ENCODE measurements at regions not wholly inside any gene's neighbourhood (a gene's known extent, or its start where the extent isn't known, plus 50 kb on each side); places are given as distances from the start of the nearest gene placed in this dataset.

DNA sequence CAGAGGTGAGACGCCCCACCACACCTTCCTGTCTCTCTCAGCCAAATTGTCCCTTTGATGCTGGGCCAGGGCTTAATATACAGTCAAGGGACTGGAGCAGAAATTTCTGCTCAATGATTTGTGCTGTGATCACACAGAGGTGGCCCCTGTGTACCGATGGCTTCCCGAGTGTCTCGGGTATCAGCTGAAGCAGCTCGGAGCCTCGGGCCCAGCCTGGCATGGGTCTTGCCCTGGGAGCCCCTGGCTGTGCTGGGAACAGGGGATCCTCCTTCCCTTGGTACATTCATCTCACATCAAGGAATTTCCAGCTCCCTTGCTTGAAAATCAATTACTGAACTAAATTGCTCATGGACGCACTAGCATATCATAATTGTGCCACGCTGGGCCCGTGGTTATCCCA is 148.8 kb upstream of the C1orf174 start:
- H2AFZ ChIP-seq (ENCODE audit: low read depth, low read length), result no peak overlapping the region
- peaks cover 15% of the 10 kb centered on the region for H3K4me1 ChIP-seq (ENCODE audit: insufficient read depth, low read length)
- H3K79me2 ChIP-seq (ENCODE audit: insufficient read depth, low read length), result no peaks in the 10 kb centered on the region
- H3K4me3 ChIP-seq (ENCODE audit: low read depth in 1 of 2, low read length in 2 of 2), result no peak overlapping the region
- H3K9me3 ChIP-seq (ENCODE audit: insufficient read depth, low read length, severe bottlenecking), result no peaks in the 10 kb centered on the region
- DNase-seq, result no peak
- TF ChIP-seq CTCF (IDR thresholded peaks at IDR 0.05; ENCODE audit: borderline replicate concordance, extremely low read depth, low read length, poor library complexity, severe bottlenecking) (no peak), EZH2 (IDR thresholded peaks at IDR 0.05; ENCODE audit: borderline replicate concordance, low read depth, low read length, severe bottlenecking) (no peak)
- no peaks in the 10 kb centered on the region for H3K27me3 ChIP-seq (ENCODE audit: insufficient read depth, low read length, poor library complexity)
- no peak overlapping the region for H3K9ac ChIP-seq (ENCODE audit: low read depth, low read length)
- H3K4me2 ChIP-seq (ENCODE audit: insufficient read depth, low read length), result no peak overlapping the region
- no peak for ATAC-seq (ENCODE audit: insufficient read depth, low read depth)
- H3K36me3 ChIP-seq (ENCODE audit: insufficient read depth, low read length), result no peaks in the 10 kb centered on the region
- no peaks in the 10 kb centered on the region for H4K20me1 ChIP-seq (ENCODE audit: insufficient read depth, low read length)
- no peak overlapping the region for H3K27ac ChIP-seq (ENCODE audit: low read length)

- Histone ChIP-seq H3K36me3 (ENCODE audit: insufficient read depth, low read length) (no peaks in the 10 kb centered on the region), H3K9me3 (ENCODE audit: insufficient read depth, low read length, severe bottlenecking) (no peaks in the 10 kb centered on the region), H3K4me2 (ENCODE audit: insufficient read depth, low read length) (no peak overlapping the region), H3K9ac (ENCODE audit: low read depth, low read length) (no peak overlapping the region), H3K79me2 (ENCODE audit: insufficient read depth, low read length) (no peaks in the 10 kb centered on the region), H3K4me1 (ENCODE audit: insufficient read depth, low read length) (peaks cover 15% of the 10 kb centered on the region), H4K20me1 (ENCODE audit: insufficient read depth, low read length) (no peaks in the 10 kb centered on the region), H3K27ac (ENCODE audit: low read length) (no peak overlapping the region), H3K4me3 (ENCODE audit: low read depth in 1 of 2, low read length in 2 of 2) (no peak overlapping the region), H2AFZ (ENCODE audit: low read depth, low read length) (no peak overlapping the region), H3K27me3 (ENCODE audit: insufficient read depth, low read length, poor library complexity) (no peaks in the 10 kb centered on the region)
- no peak for DNase-seq
- no peak for TF ChIP-seq CTCF (IDR thresholded peaks at IDR 0.05; ENCODE audit: borderline replicate concordance, extremely low read depth, low read length, poor library complexity, severe bottlenecking)
- TF ChIP-seq EZH2 (IDR thresholded peaks at IDR 0.05; ENCODE audit: borderline replicate concordance, low read depth, low read length, severe bottlenecking), result no peak
- no peak for ATAC-seq (ENCODE audit: insufficient read depth, low read depth)
Observed at GRCh38 chr1:4050998-4051397, 150.9 kb upstream of the C1orf174 start.

- Histone ChIP-seq H3K4me3 (ENCODE audit: low read depth in 1 of 2, low read length in 2 of 2) (no peak overlapping the region), H3K4me2 (ENCODE audit: insufficient read depth, low read length) (no peak overlapping the region), H3K27ac (ENCODE audit: low read length) (no peak overlapping the region), H4K20me1 (ENCODE audit: insufficient read depth, low read length) (no peaks in the 10 kb centered on the region), H2AFZ (ENCODE audit: low read depth, low read length) (no peak overlapping the region), H3K4me1 (ENCODE audit: insufficient read depth, low read length) (0 out of 2 replicates have a peak, but pooled peaks cover 3% of the 10 kb centered on the region), H3K79me2 (ENCODE audit: insufficient read depth, low read length) (no peaks in the 10 kb centered on the region), H3K36me3 (ENCODE audit: insufficient read depth, low read length) (no peaks in the 10 kb centered on the region), H3K27me3 (ENCODE audit: insufficient read depth, low read length, poor library complexity) (no peaks in the 10 kb centered on the region), H3K9me3 (ENCODE audit: insufficient read depth, low read length, severe bottlenecking) (no peaks in the 10 kb centered on the region), H3K9ac (ENCODE audit: low read depth, low read length) (no peak overlapping the region)
- no peak for ATAC-seq (ENCODE audit: insufficient read depth, low read depth)
- no peak for DNase-seq
- TF ChIP-seq CTCF (IDR thresholded peaks at IDR 0.05; ENCODE audit: borderline replicate concordance, extremely low read depth, low read length, poor library complexity, severe bottlenecking) (no peak), EZH2 (IDR thresholded peaks at IDR 0.05; ENCODE audit: borderline replicate concordance, low read depth, low read length, severe bottlenecking) (no peak)
Observed at GRCh38 chr1:4052657-4053056, 152.6 kb upstream of the C1orf174 start.

All from DND-41 (cell line).